ENCODE measurements at regions not wholly inside any gene's neighbourhood (a gene's known extent, or its start where the extent isn't known, plus 50 kb on each side); places are given as distances from the start of the nearest gene placed in this dataset.

- TF ChIP-seq CTCF (IDR thresholded peaks at IDR 0.05; ENCODE audit: low read length): no peak
- TF ChIP-seq EZH2phosphoT487 (IDR thresholded peaks at IDR 0.05; ENCODE audit: low read length): no peak
Observed at GRCh38 chr2:180823546-180824141, 156.8 kb upstream of the UBE2E3 start.
